Smooth muscle cell (in vitro differentiated cells): ENCODE measurements at regions not wholly inside any gene's neighbourhood (a gene's known extent, or its start where the extent isn't known, plus 50 kb on each side); places are given as distances from the start of the nearest gene placed in this dataset.

ENCODE experiments used
- DNase-seq: peaks from one replicate; lab custom pipeline; 2025; ENCODE audit not compliant: unreplicated experiment; lab: John Stamatoyannopoulos, UW
- H2AFZ ChIP-seq: fragments of 200-600 bp; sonication (generic); 2 replicates; pipeline ENCODE4 v1.6.0; 2016; ENCODE audit warnings: antibody characterized with exemption, low read depth, mild to moderate bottlenecking
- H3F3A ChIP-seq: fragments of 200-600 bp; sonication (generic); 2 replicates; pipeline ENCODE4 v1.6.0; 2017; ENCODE audit warnings: antibody characterized with exemption, low read depth
- H3K27ac ChIP-seq: fragments of 200-600 bp; sonication (generic); 2 replicates; pipeline ENCODE4 v1.5.1; 2016; ENCODE audit warnings: low read depth, mild to moderate bottlenecking
- H3K27me3 ChIP-seq: fragments of 200-600 bp; sonication (generic); 2 replicates; pipeline ENCODE4 v1.6.1; 2016; ENCODE audit warnings: low read depth, mild to moderate bottlenecking
- H3K36me3 ChIP-seq: fragments of 200-600 bp; sonication (generic); 2 replicates; pipeline ENCODE4 v1.5.1; 2016; ENCODE audit warnings: low read depth
- H3K4me1 ChIP-seq: fragments of 200-600 bp; sonication (generic); 2 replicates; pipeline ENCODE4 v1.5.1; 2016; ENCODE audit warnings: low read depth
- H3K4me2 ChIP-seq: fragments of 200-600 bp; sonication (generic); 2 replicates; pipeline ENCODE4 v1.6.0; 2016; ENCODE audit warnings: mild to moderate bottlenecking
- H3K4me3 ChIP-seq: fragments of 200-600 bp; sonication (generic); 2 replicates; pipeline ENCODE4 v1.5.1; 2016; ENCODE audit warnings: mild to moderate bottlenecking
- H3K79me2 ChIP-seq: fragments of 200-600 bp; sonication (generic); 2 replicates; pipeline ENCODE4 v1.6.0; 2016; ENCODE audit warnings: low read depth, mild to moderate bottlenecking
- H3K9ac ChIP-seq: fragments of 200-600 bp; sonication (generic); 2 replicates; pipeline ENCODE4 v1.6.0; 2016; ENCODE audit warnings: low read depth
- H3K9me3 ChIP-seq: fragments of 200-600 bp; sonication (generic); replicated peaks from 2 replicates; pipeline ENCODE4 v1.5.1; 2016; ENCODE audit warnings: low read depth
- H4K20me1 ChIP-seq: fragments of 200-600 bp; sonication (generic); 2 replicates; pipeline ENCODE4 v1.6.0; 2016; ENCODE audit warnings: low read depth
- WGBS: methylation state at CpG from one replicate; pipeline ENCODE4 v1.1.7; 2016; ENCODE audit warnings: low lambda C conversion rate; 5-methylcytosine and 5-hydroxymethylcytosine counted together
- TF ChIP-seq, protein P1 (sequence below): fragments of 200-600 bp; sonication (generic); IDR thresholded peaks from 2 replicates; pipeline ENCODE4 v1.5.1; 2017; ENCODE audit warnings: borderline replicate concordance, mild to moderate bottlenecking, antibody characterized with exemption; ENCODE audit not compliant: insufficient read depth, poor library complexity, severe bottlenecking

DNA sequence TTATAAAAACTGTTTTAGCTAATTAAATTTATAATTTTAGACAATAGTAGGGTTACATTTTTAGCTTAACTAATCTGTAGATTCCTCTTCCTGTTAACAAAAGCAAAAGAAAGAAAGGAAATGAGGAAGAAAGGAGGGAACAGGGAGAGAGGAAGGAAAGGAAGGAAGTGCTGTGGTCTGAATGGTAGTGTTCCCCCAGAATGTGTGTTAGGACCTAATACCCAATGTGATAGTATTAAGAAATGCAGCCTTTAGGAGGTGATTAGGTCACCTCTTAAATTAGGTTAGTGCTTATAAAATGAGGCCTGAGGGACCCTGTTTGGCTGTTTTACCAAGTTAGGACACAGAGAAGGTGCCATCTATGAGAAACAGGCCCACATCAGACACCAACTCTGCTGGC lies 136.9 kb upstream of the SAMSN1 start:
- Histone ChIP-seq H3K4me2 (no peak overlapping the region), H3K9me3 (no peaks in the 10 kb centered on the region), H3K27ac (no peak overlapping the region), H2AFZ (no peak overlapping the region), H4K20me1 (no peaks in the 10 kb centered on the region), H3K79me2 (no peaks in the 10 kb centered on the region), H3K4me1 (no peaks in the 10 kb centered on the region), H3F3A (no peaks in the 10 kb centered on the region), H3K9ac (no peak overlapping the region), H3K36me3 (no peaks in the 10 kb centered on the region), H3K27me3 (no peaks in the 10 kb centered on the region), H3K4me3 (no peak overlapping the region)
- DNase-seq = no peak
- TF ChIP-seq, protein P1, sequence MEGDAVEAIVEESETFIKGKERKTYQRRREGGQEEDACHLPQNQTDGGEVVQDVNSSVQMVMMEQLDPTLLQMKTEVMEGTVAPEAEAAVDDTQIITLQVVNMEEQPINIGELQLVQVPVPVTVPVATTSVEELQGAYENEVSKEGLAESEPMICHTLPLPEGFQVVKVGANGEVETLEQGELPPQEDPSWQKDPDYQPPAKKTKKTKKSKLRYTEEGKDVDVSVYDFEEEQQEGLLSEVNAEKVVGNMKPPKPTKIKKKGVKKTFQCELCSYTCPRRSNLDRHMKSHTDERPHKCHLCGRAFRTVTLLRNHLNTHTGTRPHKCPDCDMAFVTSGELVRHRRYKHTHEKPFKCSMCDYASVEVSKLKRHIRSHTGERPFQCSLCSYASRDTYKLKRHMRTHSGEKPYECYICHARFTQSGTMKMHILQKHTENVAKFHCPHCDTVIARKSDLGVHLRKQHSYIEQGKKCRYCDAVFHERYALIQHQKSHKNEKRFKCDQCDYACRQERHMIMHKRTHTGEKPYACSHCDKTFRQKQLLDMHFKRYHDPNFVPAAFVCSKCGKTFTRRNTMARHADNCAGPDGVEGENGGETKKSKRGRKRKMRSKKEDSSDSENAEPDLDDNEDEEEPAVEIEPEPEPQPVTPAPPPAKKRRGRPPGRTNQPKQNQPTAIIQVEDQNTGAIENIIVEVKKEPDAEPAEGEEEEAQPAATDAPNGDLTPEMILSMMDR = no peak

DNA sequence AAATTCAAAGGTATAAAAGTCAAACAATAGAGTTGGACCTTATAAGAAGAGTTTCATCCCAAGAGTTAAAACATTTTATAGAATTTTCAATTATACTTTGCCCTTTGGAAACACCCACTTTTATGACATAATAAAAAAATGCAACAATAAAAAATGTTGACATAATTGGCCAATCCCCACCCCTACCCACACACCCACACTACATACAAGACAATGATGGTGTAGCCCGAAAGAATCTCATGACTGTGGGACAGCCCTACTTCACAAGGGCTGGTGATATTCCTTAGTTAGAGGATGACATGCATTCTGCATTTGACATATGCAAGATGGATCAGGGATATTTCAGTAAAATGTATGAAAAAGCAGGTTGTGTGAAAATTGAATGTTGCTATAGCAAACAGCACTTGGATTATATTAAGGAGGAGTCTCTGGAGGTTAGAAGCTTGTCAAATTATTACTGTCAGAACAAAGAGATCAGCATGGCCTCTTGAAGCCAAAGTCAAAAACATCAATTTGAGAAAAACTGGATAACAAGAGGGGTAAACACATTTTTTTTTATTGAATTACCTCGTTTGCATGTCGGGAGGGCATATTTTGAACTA lies 133.0 kb upstream of the SAMSN1 start:
- no peak for DNase-seq
- Histone ChIP-seq H3K36me3 (no peaks in the 10 kb centered on the region), H3K27me3 (no peaks in the 10 kb centered on the region), H2AFZ (no peak overlapping the region), H3K4me2 (no peak overlapping the region), H3K79me2 (no peaks in the 10 kb centered on the region), H3F3A (no peaks in the 10 kb centered on the region), H3K9ac (no peak overlapping the region), H3K27ac (no peak overlapping the region), H3K4me3 (no peak overlapping the region), H3K4me1 (no peaks in the 10 kb centered on the region), H3K9me3 (no peaks in the 10 kb centered on the region), H4K20me1 (no peaks in the 10 kb centered on the region)
- TF ChIP-seq, protein P1 = no peak
- 90% methylated on average over 3 of the region's 3 CpGs for WGBS

DNA sequence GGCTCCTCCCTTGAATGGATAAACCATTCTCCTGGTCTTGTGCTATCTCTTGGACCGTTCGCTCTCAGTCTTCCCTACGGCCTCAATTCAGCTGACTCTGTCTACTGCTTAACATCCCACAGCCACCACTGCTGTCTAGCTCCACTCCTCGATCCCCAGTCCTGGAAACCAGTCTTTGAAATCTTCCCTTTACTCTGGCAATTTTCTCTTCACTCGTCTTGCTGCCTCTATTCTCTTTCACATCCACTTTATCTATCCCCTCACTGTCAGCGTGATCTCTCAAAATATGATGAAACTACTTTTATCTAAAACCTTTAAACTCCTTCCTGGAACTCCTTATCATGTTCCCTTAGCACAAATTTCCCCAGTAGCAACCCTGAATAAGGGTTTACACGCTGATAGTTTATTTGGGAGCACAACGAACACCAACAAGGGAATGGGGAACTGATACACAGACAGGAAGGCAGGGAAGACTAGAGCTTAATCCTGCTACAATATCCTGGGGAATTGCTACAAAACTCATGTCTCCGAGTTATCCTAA lies 131.6 kb upstream of the SAMSN1 start:
- Histone ChIP-seq H4K20me1 (no peaks in the 10 kb centered on the region), H3K36me3 (no peaks in the 10 kb centered on the region), H3K27ac (no peak overlapping the region), H3K4me1 (no peaks in the 10 kb centered on the region), H3K9ac (no peak overlapping the region), H3F3A (no peaks in the 10 kb centered on the region), H3K27me3 (no peaks in the 10 kb centered on the region), H3K9me3 (no peaks in the 10 kb centered on the region), H3K4me3 (no peak overlapping the region), H3K79me2 (no peaks in the 10 kb centered on the region), H3K4me2 (no peak overlapping the region), H2AFZ (peak overlapping the region; percentile 55)
- WGBS = 72% methylated on average over 9 of the region's 9 CpGs
- no peak for DNase-seq
- TF ChIP-seq, protein P1 = no peak

DNA sequence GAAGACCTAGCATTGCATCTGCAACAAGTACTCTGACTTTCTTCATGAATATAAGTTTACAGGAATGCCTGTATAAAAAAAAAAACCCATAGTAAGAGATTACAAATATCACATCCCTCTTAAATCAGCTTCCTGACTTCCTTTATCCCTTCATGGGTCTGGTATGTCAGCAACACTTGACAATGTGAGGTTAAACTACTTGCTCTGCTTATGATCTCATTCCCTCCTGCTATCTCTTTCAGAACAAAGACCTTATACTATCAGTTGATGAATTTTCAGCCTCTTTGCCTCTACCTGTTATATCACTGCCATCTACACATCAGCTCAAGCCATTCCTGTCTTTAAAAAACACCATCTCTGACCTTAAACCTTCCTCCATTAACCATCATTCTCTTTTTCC lies 130.9 kb upstream of the SAMSN1 start:
- no peaks in the 10 kb centered on the region for H3K36me3 ChIP-seq
- H2AFZ ChIP-seq = no peak overlapping the region
- no peaks in the 10 kb centered on the region for H3K4me1 ChIP-seq
- TF ChIP-seq, protein P1 = no peak
- H3K4me2 ChIP-seq = no peak overlapping the region
- H3K4me3 ChIP-seq = no peak overlapping the region
- H3K27ac ChIP-seq = no peak overlapping the region
- no peaks in the 10 kb centered on the region for H3K9me3 ChIP-seq
- no peak overlapping the region for H3K9ac ChIP-seq
- H3F3A ChIP-seq = no peaks in the 10 kb centered on the region
- no peaks in the 10 kb centered on the region for H3K27me3 ChIP-seq
- no peak for DNase-seq
- no peaks in the 10 kb centered on the region for H4K20me1 ChIP-seq
- no peaks in the 10 kb centered on the region for H3K79me2 ChIP-seq
